Mesenchymal stem cell (in vitro differentiated cells and primary cell): ENCODE measurements at regions not wholly inside any gene's neighbourhood (a gene's known extent, or its start where the extent isn't known, plus 50 kb on each side); places are given as distances from the start of the nearest gene placed in this dataset.

Experiments used
- DNase-seq: peaks from one replicate; pipeline ENCODE4 v3.0.0-alpha.2; 2013
- H2AFZ ChIP-seq: one replicate; pipeline ENCODE4 v1.6.1; 2013; ENCODE audit warnings: low read depth, mild to moderate bottlenecking, control low read depth, inconsistent platforms, low read length, moderate library complexity
- H2AK5ac ChIP-seq: 2 replicates; pipeline ENCODE4 v1.6.1; 2013; ENCODE audit warnings: low read length, moderate library complexity, mild to moderate bottlenecking, inconsistent platforms; ENCODE audit not compliant: severe bottlenecking
- H2BK120ac ChIP-seq: one replicate; pipeline ENCODE4 v1.6.1; 2013; ENCODE audit warnings: low read depth, mild to moderate bottlenecking, inconsistent platforms, low read length, moderate library complexity
- H2BK12ac ChIP-seq, 2 experiments: one replicate each; pipeline ENCODE4 v1.6.1; 2013; ENCODE audit warnings: inconsistent platforms in 2 of 2, low read length in 2 of 2, mild to moderate bottlenecking in 2 of 2, moderate library complexity in 2 of 2, control low read depth in 1 of 2
- H2BK15ac ChIP-seq: one replicate; pipeline ENCODE4 v1.6.1; 2013; ENCODE audit warnings: mild to moderate bottlenecking, low read depth, inconsistent platforms; ENCODE audit not compliant: poor library complexity, severe bottlenecking
- H2BK5ac ChIP-seq: 2 replicates; pipeline ENCODE4 v1.6.1; 2013; ENCODE audit warnings: low read depth, mild to moderate bottlenecking, low read length, control low read depth, inconsistent platforms; ENCODE audit not compliant: poor library complexity, severe bottlenecking
- H3K14ac ChIP-seq, 2 experiments: one replicate each; pipeline ENCODE4 v1.6.1; 2013; ENCODE audit warnings: inconsistent platforms in 2 of 2, low read length in 2 of 2, control low read depth in 1 of 2, mild to moderate bottlenecking in 1 of 2, moderate library complexity in 1 of 2
- H3K18ac ChIP-seq, 2 experiments: one replicate each; pipeline ENCODE4 v1.6.1; 2013; ENCODE audit warnings: inconsistent platforms in 2 of 2, low read length in 2 of 2, control low read depth in 1 of 2, low read depth in 1 of 2, mild to moderate bottlenecking in 1 of 2
- H3K23ac ChIP-seq, 2 experiments: one replicate each; pipeline ENCODE4 v1.6.1; 2013; ENCODE audit warnings: inconsistent platforms in 2 of 2, low read length in 2 of 2, mild to moderate bottlenecking in 2 of 2, moderate library complexity in 2 of 2, control low read depth in 1 of 2
- H3K27ac ChIP-seq: 2 replicates; pipeline ENCODE4 v1.5.1; 2013; ENCODE audit warnings: mild to moderate bottlenecking, moderate library complexity, low read length, control low read depth, inconsistent platforms; ENCODE audit not compliant: poor library complexity, severe bottlenecking
- H3K27me3 ChIP-seq, 2 experiments: 2 replicates each; pipeline versions ENCODE4 v1.6.1 to v1.7.0; 2013; ENCODE audit warnings: low read length in 2 of 2, mild to moderate bottlenecking in 2 of 2, moderate library complexity in 2 of 2, control low read depth in 1 of 2, inconsistent platforms in 1 of 2; ENCODE audit not compliant: control insufficient read depth in 1 of 2, insufficient read depth in 1 of 2
- H3K36me3 ChIP-seq, 2 experiments: 2 replicates each; pipeline versions ENCODE4 v1.6.1 to v1.7.0; 2013; ENCODE audit warnings: low read length in 2 of 2, control low read depth in 1 of 2, inconsistent platforms in 1 of 2, low read depth in 1 of 2, mild to moderate bottlenecking in 1 of 2; ENCODE audit not compliant: insufficient read depth in 2 of 2, control insufficient read depth in 1 of 2
- H3K4ac ChIP-seq, 2 experiments: one replicate each; pipeline ENCODE4 v1.6.1; 2013; ENCODE audit warnings: inconsistent platforms in 2 of 2, low read length in 2 of 2, mild to moderate bottlenecking in 2 of 2, moderate library complexity in 2 of 2, control low read depth in 1 of 2, low read depth in 1 of 2
- H3K4me1 ChIP-seq: 2 replicates; pipeline ENCODE4 v1.6.1; 2013; ENCODE audit warnings: low read depth, low read length, control low read depth; ENCODE audit not compliant: control insufficient read depth, insufficient read depth
- H3K4me2 ChIP-seq: 2 replicates; pipeline ENCODE4 v1.6.1; 2013; ENCODE audit warnings: low read length, mild to moderate bottlenecking, inconsistent platforms; ENCODE audit not compliant: poor library complexity, severe bottlenecking
- H3K4me3 ChIP-seq, 2 experiments: 2 replicates each; pipeline versions ENCODE4 v1.5.1 to v1.7.0; 2013; ENCODE audit warnings: low read length in 2 of 2, mild to moderate bottlenecking in 2 of 2, control low read depth in 1 of 2, low read depth in 1 of 2; ENCODE audit not compliant: insufficient read depth in 1 of 2
- H3K79me1 ChIP-seq: replicated peaks from 2 replicates; pipeline ENCODE4 v1.6.1; 2013; ENCODE audit warnings: mild to moderate bottlenecking, control low read depth, low read length, inconsistent platforms; ENCODE audit not compliant: poor library complexity, severe bottlenecking
- H3K9ac ChIP-seq: 2 replicates; pipeline ENCODE4 v1.7.0; 2013; ENCODE audit warnings: mild to moderate bottlenecking, low read length, moderate library complexity
- H3K9me3 ChIP-seq: 2 replicates; pipeline ENCODE4 v1.7.0; 2013; ENCODE audit warnings: mild to moderate bottlenecking, low read length; ENCODE audit not compliant: control insufficient read depth
- H4K8ac ChIP-seq: one replicate; pipeline ENCODE4 v1.6.1; 2013; ENCODE audit warnings: inconsistent platforms, mild to moderate bottlenecking, low read length, moderate library complexity
- H4K91ac ChIP-seq: one replicate; pipeline ENCODE4 v1.6.1; 2013; ENCODE audit warnings: mild to moderate bottlenecking, low read length, inconsistent platforms
- WGBS: methylation state at CpG from one replicate; pipeline ENCODE4 v1.1.7; 2013; ENCODE audit warnings: mixed read lengths; 5-methylcytosine and 5-hydroxymethylcytosine counted together

DNA sequence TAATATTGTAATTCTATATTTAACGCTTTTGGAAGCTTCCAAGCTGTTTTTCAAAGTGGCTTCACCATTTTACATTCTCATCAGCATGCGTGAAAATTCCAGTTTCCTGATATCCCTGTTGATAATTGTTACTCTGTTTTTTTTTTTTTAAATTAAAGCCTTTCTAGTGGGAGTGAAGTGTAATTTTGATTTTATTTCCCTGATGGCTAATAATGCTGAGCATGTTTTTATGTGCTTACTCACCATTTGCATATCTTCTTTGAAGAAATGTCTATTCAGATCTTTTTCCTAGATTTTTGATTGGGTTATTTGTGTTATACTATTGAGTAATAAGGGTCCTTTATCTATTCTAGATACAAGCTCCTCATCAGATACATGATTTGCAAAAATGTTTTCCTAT is 382.8 kb upstream of the HS6ST1 start:
- no peak overlapping the region for H3K14ac ChIP-seq
- H3K18ac ChIP-seq: no peak overlapping the region
- no CpG with 5 or more reads among the region's 2 CpGs for WGBS
- no peaks in the 10 kb centered on the region for H3K79me1 ChIP-seq
- no peak overlapping the region for H3K27ac ChIP-seq
- H2BK15ac ChIP-seq: no peak overlapping the region
- H4K8ac ChIP-seq: no peak overlapping the region
- H2AFZ ChIP-seq: no peak overlapping the region
- H3K4me3 ChIP-seq: no peak overlapping the region
- H3K23ac ChIP-seq: no peak overlapping the region
- no peaks in the 10 kb centered on the region for H3K9me3 ChIP-seq
- no peak overlapping the region for H3K4ac ChIP-seq
- H3K36me3 ChIP-seq: no peaks in the 10 kb centered on the region
- peaks cover 1% of the 10 kb centered on the region in 2 experiments for H3K27me3 ChIP-seq
- H4K91ac ChIP-seq: no peak overlapping the region
- H2BK120ac ChIP-seq: no peak overlapping the region
- H2BK5ac ChIP-seq: no peak overlapping the region
- no peak for DNase-seq
- H3K4me1 ChIP-seq: no peaks in the 10 kb centered on the region
- H2AK5ac ChIP-seq: no peak overlapping the region
- no peak overlapping the region for H2BK12ac ChIP-seq
- H3K4me2 ChIP-seq: no peak overlapping the region
- no peak overlapping the region for H3K9ac ChIP-seq

DNA sequence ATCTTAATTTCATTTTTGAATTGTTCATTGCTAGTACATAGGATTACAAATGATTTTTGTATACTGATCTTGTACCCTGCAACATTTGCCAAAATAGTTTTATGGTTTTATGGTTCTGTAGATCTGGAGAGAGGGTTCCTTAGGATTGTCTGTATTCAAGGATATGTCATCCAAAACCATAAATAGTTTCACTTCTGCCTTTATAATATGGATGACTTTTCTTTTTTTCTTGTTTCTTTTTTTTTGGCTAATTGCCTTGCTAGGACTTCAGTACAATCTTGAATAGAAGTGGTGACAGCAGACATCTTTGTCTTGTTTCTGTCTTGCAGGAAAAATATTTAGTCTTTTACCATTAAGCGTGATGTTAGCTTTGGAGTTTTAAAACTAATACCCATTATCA is 383.9 kb upstream of the HS6ST1 start:
- Histone ChIP-seq H3K18ac (no peak overlapping the region), H3K27ac (no peak overlapping the region), H2BK12ac (no peak overlapping the region), H3K4me1 (no peaks in the 10 kb centered on the region), H2BK120ac (no peak overlapping the region), H3K4me3 (no peak overlapping the region), H2AK5ac (no peak overlapping the region), H3K9ac (no peak overlapping the region), H3K36me3 (no peaks in the 10 kb centered on the region), H3K27me3 (no peaks in the 10 kb centered on the region), H4K91ac (no peak overlapping the region), H3K23ac (no peak overlapping the region), H2BK5ac (no peak overlapping the region), H2AFZ (no peak overlapping the region), H2BK15ac (no peak overlapping the region), H4K8ac (no peak overlapping the region), H3K9me3 (peaks cover 8% of the 10 kb centered on the region), H3K4ac (no peak overlapping the region), H3K79me1 (no peaks in the 10 kb centered on the region), H3K14ac (no peak overlapping the region), H3K4me2 (no peak overlapping the region)
- no peak for DNase-seq
- WGBS: 89% methylated on average over 1 of the region's 1 CpG

DNA sequence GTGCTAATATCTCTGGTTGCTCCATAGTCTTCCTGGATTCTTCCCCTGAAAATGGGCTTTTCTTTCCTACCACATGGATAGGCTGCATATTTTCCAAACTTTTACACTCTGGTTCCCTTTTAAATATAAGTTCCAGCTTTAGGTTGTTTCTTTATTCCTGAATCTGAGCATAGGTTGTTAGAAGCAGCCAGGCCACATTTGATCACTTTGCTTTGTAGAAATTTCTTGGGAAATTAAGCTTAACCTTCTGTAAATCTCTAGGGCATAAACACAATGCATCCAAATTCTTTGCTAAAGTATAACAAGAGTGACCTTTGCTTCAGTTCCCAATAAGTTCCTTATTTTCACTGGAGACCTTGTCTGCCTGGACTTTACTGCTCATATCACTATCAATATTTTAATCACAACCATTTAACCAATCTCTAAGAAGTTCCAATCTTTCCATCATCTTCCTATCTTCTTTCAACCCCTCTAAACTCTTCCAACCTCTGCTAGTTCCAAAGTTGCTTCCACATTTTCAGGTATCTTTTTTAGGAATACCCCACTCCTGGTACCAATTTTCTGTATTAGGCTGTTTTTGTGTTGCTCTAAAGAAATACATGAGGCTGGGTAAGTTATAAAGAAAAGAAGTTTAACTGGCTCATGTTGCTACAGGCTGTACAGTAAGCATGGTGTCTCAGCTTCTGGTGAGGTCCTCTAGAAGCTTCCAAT is 389.6 kb upstream of the HS6ST1 start:
- Histone ChIP-seq H2AK5ac (no peak overlapping the region), H3K23ac (no peak overlapping the region), H3K14ac (no peak overlapping the region), H3K18ac (no peak overlapping the region), H3K9ac (no peak overlapping the region), H2BK15ac (no peak overlapping the region), H2AFZ (no peak overlapping the region), H3K4me2 (no peak overlapping the region), H3K79me1 (no peaks in the 10 kb centered on the region), H4K91ac (no peak overlapping the region), H3K36me3 (no peaks in the 10 kb centered on the region), H3K9me3 (peaks cover 24% of the 10 kb centered on the region), H2BK5ac (no peak overlapping the region), H2BK120ac (no peak overlapping the region), H3K4me1 (no peaks in the 10 kb centered on the region), H3K27me3 (no peaks in the 10 kb centered on the region), H3K4me3 (no peak overlapping the region), H2BK12ac (no peak overlapping the region), H3K27ac (no peak overlapping the region), H4K8ac (no peak overlapping the region), H3K4ac (no peak overlapping the region)
- no peak for DNase-seq

DNA sequence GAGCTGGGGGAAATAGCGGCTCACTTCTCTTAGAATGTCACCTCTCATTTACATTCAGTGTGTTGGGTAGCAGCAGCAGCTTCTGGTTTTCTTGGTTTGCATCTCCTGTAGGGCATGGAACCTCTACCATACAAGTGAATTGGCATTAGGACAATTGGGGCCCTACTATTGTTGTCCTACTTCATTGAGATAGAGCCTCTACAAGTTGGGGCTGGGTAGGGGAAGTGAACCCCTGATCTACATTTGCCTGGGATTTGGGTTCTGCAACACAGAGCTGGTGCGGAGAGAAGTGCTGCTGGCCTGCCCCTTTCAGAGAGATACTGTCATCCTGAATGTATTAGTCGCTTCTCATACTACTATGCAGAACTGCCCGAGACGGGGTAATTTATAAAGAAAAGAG is 391.6 kb upstream of the HS6ST1 start:
- no peaks in the 10 kb centered on the region for H3K79me1 ChIP-seq
- H2BK15ac ChIP-seq: no peak overlapping the region
- H2BK12ac ChIP-seq: no peak overlapping the region
- H3K9me3 ChIP-seq: peaks cover 24% of the 10 kb centered on the region
- H4K8ac ChIP-seq: no peak overlapping the region
- no peak overlapping the region for H3K4me3 ChIP-seq
- H2AFZ ChIP-seq: no peak overlapping the region
- H2BK5ac ChIP-seq: no peak overlapping the region
- no peaks in the 10 kb centered on the region for H3K36me3 ChIP-seq
- 96% methylated on average over 4 of the region's 5 CpGs for WGBS
- H3K14ac ChIP-seq: no peak overlapping the region
- H2BK120ac ChIP-seq: no peak overlapping the region
- H3K4me1 ChIP-seq: no peaks in the 10 kb centered on the region
- H3K27me3 ChIP-seq: peaks cover 5 to 12% of the 10 kb centered on the region in 2 experiments
- no peak overlapping the region for H3K4ac ChIP-seq
- no peak overlapping the region for H3K27ac ChIP-seq
- H3K4me2 ChIP-seq: no peak overlapping the region
- no peak overlapping the region for H3K9ac ChIP-seq
- no peak for DNase-seq
- no peak overlapping the region for H3K23ac ChIP-seq
- H4K91ac ChIP-seq: no peak overlapping the region
- no peak overlapping the region for H2AK5ac ChIP-seq
- H3K18ac ChIP-seq: no peak overlapping the region
